ENCODE measurements at regions not wholly inside any gene's neighbourhood (a gene's known extent, or its start where the extent isn't known, plus 50 kb on each side); places are given as distances from the start of the nearest gene placed in this dataset.

GRCh38 chr5:5643481-5643880 lies 221.0 kb downstream of the ICE1 start:
- TF ChIP-seq CTCF (IDR thresholded peaks at IDR 0.05) (no peak), POLR2A (IDR thresholded peaks at IDR 0.05) (no peak)
